ENCODE measurements at regions not wholly inside any gene's neighbourhood (a gene's known extent, or its start where the extent isn't known, plus 50 kb on each side); places are given as distances from the start of the nearest gene placed in this dataset.

DNA sequence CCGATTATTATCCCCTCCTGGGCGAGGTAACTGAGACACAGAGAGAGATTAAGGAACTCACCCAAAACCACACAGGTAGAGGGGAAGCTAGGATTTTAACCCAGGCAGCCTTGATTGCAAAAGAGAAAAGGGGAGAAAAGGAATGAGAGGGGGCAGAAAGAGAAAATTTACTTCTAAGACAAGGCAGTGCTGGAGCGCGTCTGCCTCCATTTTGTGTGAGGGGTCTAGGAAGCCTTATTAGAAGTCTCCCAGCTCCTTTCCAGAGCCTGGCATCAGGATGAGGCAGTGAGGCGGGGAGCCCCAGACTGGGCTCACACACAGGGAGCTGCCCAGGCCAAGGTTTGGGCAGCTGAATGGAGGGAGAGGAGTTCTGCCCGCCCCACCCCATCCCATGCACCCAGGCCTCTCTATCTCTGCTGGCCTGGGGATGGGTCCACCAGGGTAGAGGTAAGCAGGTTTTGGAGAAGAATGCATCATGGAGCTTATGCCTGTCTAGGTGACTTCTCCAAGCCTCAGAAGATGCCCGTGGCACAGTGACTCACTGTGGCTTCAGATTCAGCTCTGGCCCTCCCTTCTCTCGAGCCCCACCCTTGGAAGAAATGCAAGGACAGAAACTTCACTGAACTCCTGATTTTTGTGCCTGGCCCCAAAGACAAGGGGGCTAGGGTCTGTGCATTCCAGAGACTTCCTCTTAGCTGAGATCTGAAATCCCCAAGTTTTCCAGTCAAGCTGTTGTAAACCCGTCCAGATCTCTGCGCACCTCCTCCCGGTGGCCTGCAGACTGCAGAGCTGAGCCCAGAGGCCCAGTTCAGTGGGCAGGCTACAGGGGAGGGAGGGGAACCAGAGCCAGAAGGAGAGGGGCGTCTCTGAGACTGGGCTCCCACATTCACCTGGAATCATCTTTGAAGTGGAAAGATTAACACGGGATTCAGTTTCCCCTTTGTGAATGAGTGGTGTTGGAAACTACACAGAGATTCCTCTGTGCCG, 95.1 kb upstream of the CDH5 start:
- TF ChIP-seq, protein P1, sequence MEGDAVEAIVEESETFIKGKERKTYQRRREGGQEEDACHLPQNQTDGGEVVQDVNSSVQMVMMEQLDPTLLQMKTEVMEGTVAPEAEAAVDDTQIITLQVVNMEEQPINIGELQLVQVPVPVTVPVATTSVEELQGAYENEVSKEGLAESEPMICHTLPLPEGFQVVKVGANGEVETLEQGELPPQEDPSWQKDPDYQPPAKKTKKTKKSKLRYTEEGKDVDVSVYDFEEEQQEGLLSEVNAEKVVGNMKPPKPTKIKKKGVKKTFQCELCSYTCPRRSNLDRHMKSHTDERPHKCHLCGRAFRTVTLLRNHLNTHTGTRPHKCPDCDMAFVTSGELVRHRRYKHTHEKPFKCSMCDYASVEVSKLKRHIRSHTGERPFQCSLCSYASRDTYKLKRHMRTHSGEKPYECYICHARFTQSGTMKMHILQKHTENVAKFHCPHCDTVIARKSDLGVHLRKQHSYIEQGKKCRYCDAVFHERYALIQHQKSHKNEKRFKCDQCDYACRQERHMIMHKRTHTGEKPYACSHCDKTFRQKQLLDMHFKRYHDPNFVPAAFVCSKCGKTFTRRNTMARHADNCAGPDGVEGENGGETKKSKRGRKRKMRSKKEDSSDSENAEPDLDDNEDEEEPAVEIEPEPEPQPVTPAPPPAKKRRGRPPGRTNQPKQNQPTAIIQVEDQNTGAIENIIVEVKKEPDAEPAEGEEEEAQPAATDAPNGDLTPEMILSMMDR (IDR thresholded peaks at IDR 0.05): no peak
- TF ChIP-seq ZNF121 (CRISPR knock-in tag; IDR thresholded peaks at IDR 0.05) (no peak), MXD4 (CRISPR knock-in tag; IDR thresholded peaks at IDR 0.05; ENCODE audit: borderline replicate concordance) (no peak), ESRRA (CRISPR knock-in tag; IDR thresholded peaks at IDR 0.05; ENCODE audit: borderline replicate concordance) (no peak)
- TF ChIP-seq, protein P2, sequence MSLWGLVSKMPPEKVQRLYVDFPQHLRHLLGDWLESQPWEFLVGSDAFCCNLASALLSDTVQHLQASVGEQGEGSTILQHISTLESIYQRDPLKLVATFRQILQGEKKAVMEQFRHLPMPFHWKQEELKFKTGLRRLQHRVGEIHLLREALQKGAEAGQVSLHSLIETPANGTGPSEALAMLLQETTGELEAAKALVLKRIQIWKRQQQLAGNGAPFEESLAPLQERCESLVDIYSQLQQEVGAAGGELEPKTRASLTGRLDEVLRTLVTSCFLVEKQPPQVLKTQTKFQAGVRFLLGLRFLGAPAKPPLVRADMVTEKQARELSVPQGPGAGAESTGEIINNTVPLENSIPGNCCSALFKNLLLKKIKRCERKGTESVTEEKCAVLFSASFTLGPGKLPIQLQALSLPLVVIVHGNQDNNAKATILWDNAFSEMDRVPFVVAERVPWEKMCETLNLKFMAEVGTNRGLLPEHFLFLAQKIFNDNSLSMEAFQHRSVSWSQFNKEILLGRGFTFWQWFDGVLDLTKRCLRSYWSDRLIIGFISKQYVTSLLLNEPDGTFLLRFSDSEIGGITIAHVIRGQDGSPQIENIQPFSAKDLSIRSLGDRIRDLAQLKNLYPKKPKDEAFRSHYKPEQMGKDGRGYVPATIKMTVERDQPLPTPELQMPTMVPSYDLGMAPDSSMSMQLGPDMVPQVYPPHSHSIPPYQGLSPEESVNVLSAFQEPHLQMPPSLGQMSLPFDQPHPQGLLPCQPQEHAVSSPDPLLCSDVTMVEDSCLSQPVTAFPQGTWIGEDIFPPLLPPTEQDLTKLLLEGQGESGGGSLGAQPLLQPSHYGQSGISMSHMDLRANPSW (CRISPR knock-in tag; conservative IDR thresholded peaks at IDR 0.05; ENCODE audit: low read depth): no peak

Measured in WTC11 (cell line).